B cell (primary cell): ENCODE measurements at regions not wholly inside any gene's neighbourhood (a gene's known extent, or its start where the extent isn't known, plus 50 kb on each side); places are given as distances from the start of the nearest gene placed in this dataset.

Experiments used
- ATAC-seq: fragments of 200-7000 bp; cut with Tn5 transposase; one replicate; pipeline ENCODE4 v1.10.0; 2021; ENCODE audit warnings: low read depth, mild to moderate bottlenecking, moderate number of reproducible peaks, moderate library complexity
- CTCF ChIA-PET: fragments of 350-600 bp; sonication (Branson Sonifier 250); formaldehyde crosslinking; loops from one replicate; lab custom pipeline; 2021; ENCODE audit warnings: antibody characterized with exemption, inconsistent platforms; lab: Charles Lee
- POLR2A ChIA-PET: fragments of 350-600 bp; sonication (Branson Sonifier 250); formaldehyde crosslinking; loops from one replicate; lab custom pipeline; 2021; ENCODE audit warnings: antibody characterized with exemption; lab: Charles Lee
- DNase-seq: peaks from one replicate; pipeline ENCODE4 v3.0.0; 2013
- H2AFZ ChIP-seq: 2 replicates; pipeline ENCODE4 v1.6.1; 2012; ENCODE audit warnings: mild to moderate bottlenecking, low read depth, low read length; ENCODE audit not compliant: insufficient read depth, poor library complexity, severe bottlenecking
- H3K27ac ChIP-seq, 2 donors: 1 replicate in 1 of 2; 2 replicates in 1 of 2; pipeline ENCODE4 v1.5.1; 2012 to 2013; ENCODE audit warnings: low read length in 2 of 2, mild to moderate bottlenecking in 2 of 2, moderate library complexity in 1 of 2
- H3K27me3 ChIP-seq, 4 experiments: fragments of 200-600 bp in 1 of 4; sonication (generic) in 1 of 4; replicated peaks in 1 of 4; 1 replicate in 2 of 4; 2 replicates in 2 of 4; pipeline versions ENCODE4 v1.6.1 to v1.7.0; 2013 to 2016; ENCODE audit warnings: low read length in 3 of 4, mild to moderate bottlenecking in 2 of 4, mixed read lengths in 1 of 4, moderate library complexity in 1 of 4; ENCODE audit not compliant: insufficient read depth in 4 of 4, control insufficient read depth in 3 of 4; ENCODE audit errors: control extremely low read depth in 1 of 4
- H3K36me3 ChIP-seq, 2 experiments: replicated peaks in 1 of 2; 1 replicate in 1 of 2; 2 replicates in 1 of 2; pipeline versions ENCODE4 v1.6.1 to v1.7.1; 2013; ENCODE audit warnings: low read length in 1 of 2; ENCODE audit not compliant: insufficient read depth in 2 of 2, control insufficient read depth in 1 of 2; ENCODE audit errors: control extremely low read depth in 1 of 2, extremely low read depth in 1 of 2
- H3K4me1 ChIP-seq, 2 donors: fragments of 200-600 bp in 1 of 2; sonication (generic) in 1 of 2; 1 replicate in 1 of 2; 2 replicates in 1 of 2; pipeline versions ENCODE4 v1.5.1 to v1.6.1; 2013 to 2017; ENCODE audit warnings: low read length in 2 of 2; ENCODE audit not compliant: control insufficient read depth in 2 of 2, insufficient read depth in 2 of 2
- H3K4me2 ChIP-seq: replicated peaks from 2 replicates; pipeline ENCODE3; 2012; ENCODE audit warnings: mild to moderate bottlenecking, low read depth, low read length; ENCODE audit not compliant: poor library complexity, severe bottlenecking
- H3K4me3 ChIP-seq, 5 experiments: fragments of 200-600 bp in 1 of 5; sonication (generic) in 1 of 5; 1 replicate in 3 of 5; 2 replicates in 2 of 5; pipeline versions ENCODE4 v1.5.1 to v1.7.0; 2011 to 2016; ENCODE audit warnings: low read length in 4 of 5, mild to moderate bottlenecking in 4 of 5, low read depth in 2 of 5, control low read depth in 1 of 5, moderate library complexity in 1 of 5; ENCODE audit not compliant: insufficient read depth in 1 of 5; ENCODE audit errors: control extremely low read depth in 1 of 5, extremely low read depth in 1 of 5
- H3K79me2 ChIP-seq: fragments of 200-600 bp; sonication (generic); one replicate; pipeline ENCODE4 v1.6.0; 2016; ENCODE audit warnings: low read length; ENCODE audit not compliant: control insufficient read depth, insufficient read depth
- H3K9ac ChIP-seq: fragments of 200-600 bp; sonication (generic); 2 replicates; pipeline ENCODE4 v1.6.1; 2017; ENCODE audit warnings: mild to moderate bottlenecking, low read length, moderate library complexity
- H3K9me3 ChIP-seq, 3 donors: one replicate each; pipeline versions ENCODE4 v1.6.1 to v1.7.1; 2013; ENCODE audit warnings: low read length in 2 of 3; ENCODE audit not compliant: control insufficient read depth in 2 of 3, insufficient read depth in 1 of 3; ENCODE audit errors: control extremely low read depth in 1 of 3
- H4K20me1 ChIP-seq: 2 replicates; pipeline ENCODE4 v1.6.0; 2012; ENCODE audit warnings: mild to moderate bottlenecking, low read length; ENCODE audit not compliant: insufficient read depth, control insufficient read depth, poor library complexity, severe bottlenecking
- H3K27ac Mint-ChIP-seq: one replicate; pipeline ENCODE4 v1.8.0; 2021; ENCODE audit warnings: mixed read lengths
- H3K27me3 Mint-ChIP-seq: one replicate; pipeline ENCODE4 v1.8.0; 2021; ENCODE audit warnings: mixed read lengths
- H3K4me1 Mint-ChIP-seq: one replicate; pipeline ENCODE4 v1.8.0; 2021; ENCODE audit warnings: mixed read lengths
- H3K4me3 Mint-ChIP-seq: one replicate; pipeline ENCODE4 v1.8.0; 2021; ENCODE audit warnings: mixed read lengths
- H3K9me3 Mint-ChIP-seq: one replicate; pipeline ENCODE4 v1.8.0; 2022; ENCODE audit warnings: mixed read lengths; ENCODE audit not compliant: insufficient read depth
- EZH2 ChIP-seq: IDR thresholded peaks from 2 replicates; pipeline ENCODE4 v1.6.1; 2012; ENCODE audit warnings: borderline replicate concordance, low read depth, mild to moderate bottlenecking, moderate library complexity, low read length; ENCODE audit not compliant: insufficient read depth, poor library complexity, severe bottlenecking
- WGBS: methylation state at CpG from one replicate; pipeline ENCODE4 v1.1.5; 2013; ENCODE audit warnings: missing lambda C conversion rate; ENCODE audit not compliant: insufficient coverage; 5-methylcytosine and 5-hydroxymethylcytosine counted together
- intact Hi-C: fragments of 100-400 bp; cut with micrococcal nuclease; formaldehyde crosslinking; loops from one replicate; pipeline ENCODE4 v1.10.0; 2022
- TF ChIP-seq, protein P1 (sequence below): fragments of 200-600 bp; IDR thresholded peaks from one replicate; pipeline ENCODE4 v1.8.0; 2022; ENCODE audit warnings: antibody characterized with exemption, mild to moderate bottlenecking

DNA sequence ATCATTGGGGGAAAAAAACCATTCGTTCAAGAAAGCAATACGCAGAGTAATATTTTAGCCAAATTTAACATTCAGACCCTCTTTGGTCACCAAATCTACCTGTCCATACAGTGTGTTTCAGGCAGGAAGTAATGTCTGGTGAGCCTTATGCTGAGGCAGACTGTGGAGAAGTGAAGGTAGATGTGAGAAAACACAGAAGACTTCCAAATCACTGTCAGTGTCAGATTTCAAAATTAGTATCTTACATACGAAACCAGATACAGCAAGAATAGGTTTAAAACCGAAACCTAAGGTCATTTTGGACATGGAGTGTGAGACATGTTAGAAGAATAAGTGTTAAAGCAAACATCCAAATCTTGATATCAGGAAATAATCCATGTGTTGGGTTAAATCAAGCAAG, 664.5 kb upstream of the HTR2C start:
- WGBS, result no CpG with 5 or more reads among the region's 4 CpGs
- intact Hi-C loops, result no loop called here
- no peak overlapping the region for H2AFZ ChIP-seq

DNA sequence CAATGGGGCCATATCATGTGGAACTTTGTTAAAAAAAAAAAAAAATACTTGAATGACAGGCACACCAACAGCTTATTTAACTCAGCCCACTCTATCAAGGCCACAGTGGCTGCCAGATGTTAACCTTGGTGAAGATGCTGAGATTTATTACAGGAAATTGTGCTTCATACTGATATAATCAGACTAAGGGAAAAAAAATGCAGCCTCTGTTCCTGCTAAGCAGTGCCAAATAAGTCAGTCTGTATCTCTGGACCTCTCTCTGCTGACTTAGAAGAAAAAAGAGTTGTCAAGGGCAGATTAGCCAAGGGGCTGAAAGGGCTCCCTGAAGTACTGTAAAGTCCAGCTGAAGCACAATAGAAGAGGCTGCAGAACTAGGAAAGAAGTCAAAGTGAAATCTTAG, 677.7 kb upstream of the HTR2C start:
- H3K27ac Mint-ChIP-seq, result no peak overlapping the region

More for the DNA sequence above, 664.5 kb upstream of the HTR2C start:
- Histone ChIP-seq H3K4me1 (no peaks in the 10 kb centered on the region), H3K9ac (no peak overlapping the region), H3K79me2 (no peaks in the 10 kb centered on the region), H3K27me3 (no peaks in the 10 kb centered on the region), H3K36me3 (no peaks in the 10 kb centered on the region), H3K27ac (no peak overlapping the region), H3K9me3 (no peaks in the 10 kb centered on the region), H4K20me1 (no peaks in the 10 kb centered on the region), H3K4me2 (no peak overlapping the region), H3K4me3 (no peak overlapping the region)
- ATAC-seq, result no peak
- Mint-ChIP-seq H3K27me3 (no peaks in the 10 kb centered on the region), H3K4me3 (no peak overlapping the region), H3K9me3 (no peaks in the 10 kb centered on the region), H3K27ac (no peak overlapping the region), H3K4me1 (peaks cover 11% of the 10 kb centered on the region)
- ChIA-PET POLR2A (no interaction called here), CTCF (no interaction called here)
- no peak for DNase-seq
- TF ChIP-seq EZH2, result no peak
- TF ChIP-seq, protein P1, sequence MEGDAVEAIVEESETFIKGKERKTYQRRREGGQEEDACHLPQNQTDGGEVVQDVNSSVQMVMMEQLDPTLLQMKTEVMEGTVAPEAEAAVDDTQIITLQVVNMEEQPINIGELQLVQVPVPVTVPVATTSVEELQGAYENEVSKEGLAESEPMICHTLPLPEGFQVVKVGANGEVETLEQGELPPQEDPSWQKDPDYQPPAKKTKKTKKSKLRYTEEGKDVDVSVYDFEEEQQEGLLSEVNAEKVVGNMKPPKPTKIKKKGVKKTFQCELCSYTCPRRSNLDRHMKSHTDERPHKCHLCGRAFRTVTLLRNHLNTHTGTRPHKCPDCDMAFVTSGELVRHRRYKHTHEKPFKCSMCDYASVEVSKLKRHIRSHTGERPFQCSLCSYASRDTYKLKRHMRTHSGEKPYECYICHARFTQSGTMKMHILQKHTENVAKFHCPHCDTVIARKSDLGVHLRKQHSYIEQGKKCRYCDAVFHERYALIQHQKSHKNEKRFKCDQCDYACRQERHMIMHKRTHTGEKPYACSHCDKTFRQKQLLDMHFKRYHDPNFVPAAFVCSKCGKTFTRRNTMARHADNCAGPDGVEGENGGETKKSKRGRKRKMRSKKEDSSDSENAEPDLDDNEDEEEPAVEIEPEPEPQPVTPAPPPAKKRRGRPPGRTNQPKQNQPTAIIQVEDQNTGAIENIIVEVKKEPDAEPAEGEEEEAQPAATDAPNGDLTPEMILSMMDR, result no peak

More for the DNA sequence above, 677.7 kb upstream of the HTR2C start:
- Mint-ChIP-seq H3K4me1 (peaks cover 19% of the 10 kb centered on the region), H3K4me3 (no peak overlapping the region), H3K9me3 (no peaks in the 10 kb centered on the region), H3K27me3 (no peaks in the 10 kb centered on the region)
- Histone ChIP-seq H3K9me3 (no peaks in the 10 kb centered on the region), H2AFZ (no peak overlapping the region), H3K27me3 (no peaks in the 10 kb centered on the region), H3K36me3 (no peaks in the 10 kb centered on the region), H3K4me3 (no peak overlapping the region), H3K4me2 (no peak overlapping the region), H3K79me2 (no peaks in the 10 kb centered on the region), H4K20me1 (no peaks in the 10 kb centered on the region), H3K9ac (no peak overlapping the region), H3K4me1 (peaks cover 3 to 13% of the 10 kb centered on the region in 2 donors), H3K27ac (no peak overlapping the region)
- no peak for ATAC-seq
- ChIA-PET CTCF (no interaction called here), POLR2A (no interaction called here)
- DNase-seq, result no peak
- intact Hi-C loops, result no loop called here
- TF ChIP-seq, protein P1, result no peak
- no peak for TF ChIP-seq EZH2
